HEK293 (cell line): ENCODE measurements at regions not wholly inside any gene's neighbourhood (a gene's known extent, or its start where the extent isn't known, plus 50 kb on each side); places are given as distances from the start of the nearest gene placed in this dataset.

Source experiments
- CTCF ChIA-PET: fragments of 350-600 bp; formaldehyde crosslinking; extraction: SDS; loops from one replicate; lab custom pipeline; 2021; ENCODE audit warnings: antibody characterized with exemption; lab: Yijun Ruan, JAX
- POLR2A ChIA-PET: fragments of 300-600 bp; formaldehyde crosslinking; extraction: SDS; loops from one replicate; lab custom pipeline; 2020; ENCODE audit warnings: antibody characterized with exemption, inconsistent platforms; lab: Yijun Ruan, JAX
- H3K27ac ChIP-seq: fragments of 200-500 bp; sonication (Bioruptor generic); 2 replicates; pipeline ENCODE4 v1.5.1; 2014; ENCODE audit warnings: low read depth, low read length, control low read depth, inconsistent platforms; ENCODE audit errors: extremely low read depth
- H3K36me3 ChIP-seq, 2 experiments: fragments of 200-500 bp in 1 of 2; sonication (Bioruptor generic) in 1 of 2; 1 replicate in 1 of 2; 2 replicates in 1 of 2; pipeline ENCODE4 v1.5.1; 2014 to 2017; ENCODE audit warnings: inconsistent platforms in 2 of 2, low read length in 2 of 2; ENCODE audit not compliant: control insufficient read depth in 2 of 2, insufficient read depth in 1 of 2
- H3K4me1 ChIP-seq: fragments of 200-500 bp; sonication (Bioruptor generic); 2 replicates; pipeline ENCODE4 v1.5.1; 2014; ENCODE audit warnings: mild to moderate bottlenecking, low read length, inconsistent platforms; ENCODE audit not compliant: control insufficient read depth, insufficient read depth
- H3K4me3 ChIP-seq: 2 replicates; pipeline ENCODE4 v1.5.1; 2011; ENCODE audit warnings: low read depth, mild to moderate bottlenecking, control low read depth, low read length, moderate library complexity
- H3K9me3 ChIP-seq: fragments of 200-500 bp; sonication (Bioruptor generic); 2 replicates; pipeline ENCODE4 v1.5.1; 2014; ENCODE audit warnings: low read depth, low read length, inconsistent platforms; ENCODE audit not compliant: control insufficient read depth, insufficient read depth
- EGR2 ChIP-seq: fragments of 450-650 bp; formaldehyde crosslinking; IDR thresholded peaks from 2 replicates; pipeline ENCODE4 v1.5.1; 2016; ENCODE audit warnings: low read depth, missing biosample characterization, missing genetic modification characterization
- KLF16 ChIP-seq: fragments of 450-650 bp; formaldehyde crosslinking; IDR thresholded peaks from 2 replicates; pipeline ENCODE4 v1.5.1; 2017; ENCODE audit warnings: missing biosample characterization, missing genetic modification characterization
- MEIS1 ChIP-seq: sonication (generic); formaldehyde crosslinking; IDR thresholded peaks from 2 replicates; pipeline ENCODE4 v1.8.1; 2022; ENCODE audit warnings: missing genetic modification reagents, mild to moderate bottlenecking, borderline replicate concordance
- SCRT1 ChIP-seq: fragments of 450-650 bp; formaldehyde crosslinking; IDR thresholded peaks from 2 replicates; pipeline ENCODE4 v1.5.1; 2016; ENCODE audit warnings: missing biosample characterization, missing genetic modification characterization, borderline replicate concordance
- SCRT2 ChIP-seq: fragments of 450-650 bp; formaldehyde crosslinking; IDR thresholded peaks from 2 replicates; pipeline ENCODE4 v1.5.1; 2016; ENCODE audit warnings: missing biosample characterization, missing genetic modification characterization
- SP2 ChIP-seq: fragments of 450-650 bp; formaldehyde crosslinking; IDR thresholded peaks from 2 replicates; pipeline ENCODE4 v1.5.1; 2016; ENCODE audit warnings: missing biosample characterization, missing genetic modification characterization
- WT1 ChIP-seq: fragments of 450-650 bp; formaldehyde crosslinking; IDR thresholded peaks from 2 replicates; pipeline ENCODE4 v1.5.1; 2016; ENCODE audit warnings: missing biosample characterization, missing genetic modification characterization
- ZBTB21 ChIP-seq: fragments of 450-650 bp; formaldehyde crosslinking; IDR thresholded peaks from 2 replicates; pipeline ENCODE4 v1.5.1; 2017; ENCODE audit warnings: missing biosample characterization, missing genetic modification characterization
- ZFP69B ChIP-seq: fragments of 450-650 bp; formaldehyde crosslinking; IDR thresholded peaks from 2 replicates; pipeline ENCODE4 v1.5.1; 2016; ENCODE audit warnings: missing biosample characterization, missing genetic modification characterization
- ZNF121 ChIP-seq: fragments of 450-650 bp; formaldehyde crosslinking; IDR thresholded peaks from 2 replicates; pipeline ENCODE4 v1.5.1; 2016; ENCODE audit warnings: missing biosample characterization, missing genetic modification characterization
- ZNF202 ChIP-seq: fragments of 450-650 bp; formaldehyde crosslinking; IDR thresholded peaks from 2 replicates; pipeline ENCODE4 v1.5.1; 2016; ENCODE audit warnings: missing biosample characterization, missing genetic modification characterization, borderline replicate concordance
- ZNF248 ChIP-seq: fragments of 450-650 bp; formaldehyde crosslinking; IDR thresholded peaks from 2 replicates; pipeline ENCODE4 v1.5.1; 2017; ENCODE audit warnings: missing biosample characterization, missing genetic modification characterization
- ZNF514 ChIP-seq: fragments of 450-650 bp; formaldehyde crosslinking; IDR thresholded peaks from 2 replicates; pipeline ENCODE4 v1.5.1; 2016; ENCODE audit warnings: missing biosample characterization, missing genetic modification characterization
- ZNF610 ChIP-seq: fragments of 450-650 bp; formaldehyde crosslinking; IDR thresholded peaks from 2 replicates; pipeline ENCODE4 v1.5.1; 2016; ENCODE audit warnings: missing biosample characterization, missing genetic modification characterization, borderline replicate concordance
- ZNF670 ChIP-seq: fragments of 450-650 bp; formaldehyde crosslinking; IDR thresholded peaks from 2 replicates; pipeline ENCODE4 v1.5.1; 2016; ENCODE audit warnings: missing biosample characterization, missing genetic modification characterization, low read depth
- ZNF768 ChIP-seq: fragments of 450-650 bp; formaldehyde crosslinking; IDR thresholded peaks from 2 replicates; pipeline ENCODE4 v1.5.1; 2018; ENCODE audit warnings: missing biosample characterization, mild to moderate bottlenecking, missing genetic modification characterization
- ZNF843 ChIP-seq: fragments of 450-650 bp; formaldehyde crosslinking; IDR thresholded peaks from 2 replicates; pipeline ENCODE4 v1.5.1; 2016; ENCODE audit warnings: missing biosample characterization, missing genetic modification characterization
- ZSCAN23 ChIP-seq: fragments of 450-650 bp; formaldehyde crosslinking; IDR thresholded peaks from 2 replicates; pipeline ENCODE4 v1.5.1; 2016; ENCODE audit warnings: missing biosample characterization, missing genetic modification characterization
- TF ChIP-seq, protein P1 (sequence below): fragments of 450-650 bp; formaldehyde crosslinking; optimal IDR thresholded peaks from 2 replicates; pipeline ENCODE3; 2016; ENCODE audit warnings: missing biosample characterization, mild to moderate bottlenecking, missing genetic modification characterization
- TF ChIP-seq, protein P2 (sequence below): fragments of 450-650 bp; formaldehyde crosslinking; IDR thresholded peaks from 2 replicates; pipeline ENCODE4 v1.5.1; 2016; ENCODE audit warnings: missing biosample characterization, missing genetic modification characterization
- TF ChIP-seq, protein P3 (sequence below): fragments of 450-650 bp; formaldehyde crosslinking; IDR thresholded peaks from 2 replicates; pipeline ENCODE4 v1.5.1; 2017; ENCODE audit warnings: missing biosample characterization, missing genetic modification characterization
- TF ChIP-seq, protein P4 (sequence below): fragments of 450-650 bp; formaldehyde crosslinking; IDR thresholded peaks from 2 replicates; pipeline ENCODE4 v1.5.1; 2016; ENCODE audit warnings: missing biosample characterization, missing genetic modification characterization
- TF ChIP-seq, protein P5 (sequence below): fragments of 450-650 bp; formaldehyde crosslinking; IDR thresholded peaks from 2 replicates; pipeline ENCODE4 v1.5.1; 2016; ENCODE audit warnings: missing biosample characterization, missing genetic modification characterization
- TF ChIP-seq, protein P6 (sequence below): fragments of 450-650 bp; formaldehyde crosslinking; IDR thresholded peaks from 2 replicates; pipeline ENCODE4 v1.5.1; 2016; ENCODE audit warnings: missing biosample characterization, missing genetic modification characterization, low read depth

DNA sequence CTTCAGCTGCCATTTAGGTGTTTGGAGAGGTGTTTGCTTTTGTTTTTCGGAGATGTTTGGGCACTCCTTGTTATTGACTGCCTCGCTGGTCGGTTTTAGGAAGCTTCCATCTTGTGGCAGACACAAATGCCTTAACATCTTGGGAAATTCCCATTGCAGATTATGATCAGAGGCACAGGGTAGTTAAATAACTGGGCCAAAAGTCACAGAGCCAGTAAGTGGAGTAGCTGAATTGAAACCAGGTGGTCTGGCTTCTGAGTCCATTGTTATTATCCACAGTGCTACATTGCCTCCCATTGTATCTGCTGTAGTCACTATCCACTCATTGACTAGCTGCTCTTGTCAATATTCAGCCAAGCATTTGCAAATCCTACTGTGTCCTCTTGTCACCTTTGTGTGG, 138.2 kb upstream of the PLPP4 start:
- ChIA-PET POLR2A (no interaction called here), CTCF (interaction anchor here (0.9 to 1.7 kb wide), 2 partner anchors 11 to 97 kb away, joined by 3 to 5 read pairs; no protein-coding TSS in a partner anchor)
- no peaks in the 10 kb centered on the region for H3K9me3 ChIP-seq
- no peak overlapping the region for H3K27ac ChIP-seq
- no peaks in the 10 kb centered on the region for H3K4me1 ChIP-seq
- TF ChIP-seq MEIS1 (CRISPR knock-in tag) (no peak), ZNF610 (no peak), ZBTB21 (tag by site-specific recombination) (no peak), EGR2 (tag by site-specific recombination) (no peak), ZNF514 (tag by site-specific recombination) (no peak), WT1 (no peak), ZFP69B (no peak), ZSCAN23 (tag by site-specific recombination) (no peak), ZNF248 (tag by site-specific recombination) (no peak), ZNF202 (tag by site-specific recombination) (no peak), SP2 (no peak)
- TF ChIP-seq, protein P1, sequence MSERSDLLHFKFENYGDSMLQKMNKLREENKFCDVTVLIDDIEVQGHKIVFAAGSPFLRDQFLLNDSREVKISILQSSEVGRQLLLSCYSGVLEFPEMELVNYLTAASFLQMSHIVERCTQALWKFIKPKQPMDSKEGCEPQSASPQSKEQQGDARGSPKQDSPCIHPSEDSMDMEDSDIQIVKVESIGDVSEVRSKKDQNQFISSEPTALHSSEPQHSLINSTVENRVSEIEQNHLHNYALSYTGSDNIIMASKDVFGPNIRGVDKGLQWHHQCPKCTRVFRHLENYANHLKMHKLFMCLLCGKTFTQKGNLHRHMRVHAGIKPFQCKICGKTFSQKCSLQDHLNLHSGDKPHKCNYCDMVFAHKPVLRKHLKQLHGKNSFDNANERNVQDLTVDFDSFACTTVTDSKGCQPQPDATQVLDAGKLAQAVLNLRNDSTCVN, result no peak
- no peak overlapping the region for H3K4me3 ChIP-seq
- no peaks in the 10 kb centered on the region for H3K36me3 ChIP-seq

DNA sequence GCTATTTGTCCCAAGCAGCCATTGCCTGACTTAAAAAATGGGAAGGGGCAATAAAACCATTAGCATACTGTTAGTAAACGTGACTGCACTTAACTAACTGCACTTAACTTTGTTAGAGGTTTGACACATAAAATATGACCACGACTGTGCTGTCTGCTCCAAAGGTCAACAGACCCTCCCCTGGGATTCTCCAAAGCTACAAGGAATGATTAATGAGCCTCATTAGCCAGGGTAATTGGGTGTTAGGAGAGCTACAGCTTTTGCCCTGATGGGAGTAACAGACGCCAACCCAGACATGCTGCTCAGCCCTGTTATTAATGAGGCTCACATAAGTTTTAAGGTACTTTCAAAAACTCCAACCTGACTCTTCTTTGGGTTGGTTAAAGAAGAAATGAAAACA, 129.4 kb upstream of the PLPP4 start:
- CTCF ChIA-PET, result interaction anchor here (0.9 kb wide), 1 partner anchor 9 kb away, joined by 3 read pairs; no protein-coding TSS in a partner anchor

DNA sequence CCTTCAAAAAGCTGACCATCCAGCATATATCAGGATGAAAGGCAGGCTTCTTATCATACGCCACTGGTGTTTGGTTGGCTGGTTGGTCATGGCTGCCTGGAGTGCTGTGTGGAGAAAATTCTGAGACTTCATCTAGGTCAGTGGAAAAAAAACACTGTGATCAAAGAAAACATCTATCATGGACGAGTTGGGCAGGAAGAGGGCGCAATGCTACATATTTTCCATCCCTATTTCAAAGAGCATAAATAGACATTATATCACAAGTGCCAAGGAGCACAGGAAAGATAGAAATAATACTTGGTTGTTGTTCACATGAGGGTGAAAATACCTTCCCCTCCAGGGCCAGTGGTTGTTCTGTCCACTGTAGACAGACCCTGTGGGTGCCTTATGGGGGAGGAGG, 128.4 kb upstream of the PLPP4 start:
- ChIA-PET CTCF (no interaction called here), POLR2A (no interaction called here)
- Histone ChIP-seq H3K4me1 (no peaks in the 10 kb centered on the region), H3K9me3 (no peaks in the 10 kb centered on the region), H3K27ac (no peak overlapping the region), H3K4me3 (no peak overlapping the region), H3K36me3 (no peaks in the 10 kb centered on the region)
- TF ChIP-seq, protein P2, sequence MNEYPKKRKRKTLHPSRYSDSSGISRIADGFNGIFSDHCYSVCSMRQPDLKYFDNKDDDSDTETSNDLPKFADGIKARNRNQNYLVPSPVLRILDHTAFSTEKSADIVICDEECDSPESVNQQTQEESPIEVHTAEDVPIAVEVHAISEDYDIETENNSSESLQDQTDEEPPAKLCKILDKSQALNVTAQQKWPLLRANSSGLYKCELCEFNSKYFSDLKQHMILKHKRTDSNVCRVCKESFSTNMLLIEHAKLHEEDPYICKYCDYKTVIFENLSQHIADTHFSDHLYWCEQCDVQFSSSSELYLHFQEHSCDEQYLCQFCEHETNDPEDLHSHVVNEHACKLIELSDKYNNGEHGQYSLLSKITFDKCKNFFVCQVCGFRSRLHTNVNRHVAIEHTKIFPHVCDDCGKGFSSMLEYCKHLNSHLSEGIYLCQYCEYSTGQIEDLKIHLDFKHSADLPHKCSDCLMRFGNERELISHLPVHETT (tag by site-specific recombination), result no peak
- TF ChIP-seq ZNF768 (tag by site-specific recombination) (no peak), ZNF843 (tag by site-specific recombination) (no peak), ZNF121 (tag by site-specific recombination) (no peak), SCRT1 (no peak)
- TF ChIP-seq, protein P3, sequence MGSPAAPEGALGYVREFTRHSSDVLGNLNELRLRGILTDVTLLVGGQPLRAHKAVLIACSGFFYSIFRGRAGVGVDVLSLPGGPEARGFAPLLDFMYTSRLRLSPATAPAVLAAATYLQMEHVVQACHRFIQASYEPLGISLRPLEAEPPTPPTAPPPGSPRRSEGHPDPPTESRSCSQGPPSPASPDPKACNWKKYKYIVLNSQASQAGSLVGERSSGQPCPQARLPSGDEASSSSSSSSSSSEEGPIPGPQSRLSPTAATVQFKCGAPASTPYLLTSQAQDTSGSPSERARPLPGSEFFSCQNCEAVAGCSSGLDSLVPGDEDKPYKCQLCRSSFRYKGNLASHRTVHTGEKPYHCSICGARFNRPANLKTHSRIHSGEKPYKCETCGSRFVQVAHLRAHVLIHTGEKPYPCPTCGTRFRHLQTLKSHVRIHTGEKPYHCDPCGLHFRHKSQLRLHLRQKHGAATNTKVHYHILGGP (tag by site-specific recombination), result no peak
- TF ChIP-seq, protein P4, sequence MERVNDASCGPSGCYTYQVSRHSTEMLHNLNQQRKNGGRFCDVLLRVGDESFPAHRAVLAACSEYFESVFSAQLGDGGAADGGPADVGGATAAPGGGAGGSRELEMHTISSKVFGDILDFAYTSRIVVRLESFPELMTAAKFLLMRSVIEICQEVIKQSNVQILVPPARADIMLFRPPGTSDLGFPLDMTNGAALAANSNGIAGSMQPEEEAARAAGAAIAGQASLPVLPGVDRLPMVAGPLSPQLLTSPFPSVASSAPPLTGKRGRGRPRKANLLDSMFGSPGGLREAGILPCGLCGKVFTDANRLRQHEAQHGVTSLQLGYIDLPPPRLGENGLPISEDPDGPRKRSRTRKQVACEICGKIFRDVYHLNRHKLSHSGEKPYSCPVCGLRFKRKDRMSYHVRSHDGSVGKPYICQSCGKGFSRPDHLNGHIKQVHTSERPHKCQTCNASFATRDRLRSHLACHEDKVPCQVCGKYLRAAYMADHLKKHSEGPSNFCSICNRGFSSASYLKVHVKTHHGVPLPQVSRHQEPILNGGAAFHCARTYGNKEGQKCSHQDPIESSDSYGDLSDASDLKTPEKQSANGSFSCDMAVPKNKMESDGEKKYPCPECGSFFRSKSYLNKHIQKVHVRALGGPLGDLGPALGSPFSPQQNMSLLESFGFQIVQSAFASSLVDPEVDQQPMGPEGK (tag by site-specific recombination), result no peak
- TF ChIP-seq, protein P5, sequence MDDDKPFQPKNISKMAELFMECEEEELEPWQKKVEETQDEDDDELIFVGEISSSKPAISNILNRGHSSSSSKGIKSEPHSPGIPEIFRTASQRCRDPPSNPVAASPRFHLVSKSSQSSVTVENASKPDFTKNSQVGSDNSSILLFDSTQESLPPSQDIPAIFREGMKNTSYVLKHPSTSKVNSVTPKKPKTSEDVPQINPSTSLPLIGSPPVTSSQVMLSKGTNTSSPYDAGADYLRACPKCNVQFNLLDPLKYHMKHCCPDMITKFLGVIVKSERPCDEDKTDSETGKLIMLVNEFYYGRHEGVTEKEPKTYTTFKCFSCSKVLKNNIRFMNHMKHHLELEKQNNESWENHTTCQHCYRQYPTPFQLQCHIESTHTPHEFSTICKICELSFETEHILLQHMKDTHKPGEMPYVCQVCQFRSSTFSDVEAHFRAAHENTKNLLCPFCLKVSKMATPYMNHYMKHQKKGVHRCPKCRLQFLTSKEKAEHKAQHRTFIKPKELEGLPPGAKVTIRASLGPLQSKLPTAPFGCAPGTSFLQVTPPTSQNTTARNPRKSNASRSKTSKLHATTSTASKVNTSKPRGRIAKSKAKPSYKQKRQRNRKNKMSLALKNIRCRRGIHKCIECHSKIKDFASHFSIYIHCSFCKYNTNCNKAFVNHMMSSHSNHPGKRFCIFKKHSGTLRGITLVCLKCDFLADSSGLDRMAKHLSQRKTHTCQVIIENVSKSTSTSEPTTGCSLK (tag by site-specific recombination), result no peak
- TF ChIP-seq, protein P6, sequence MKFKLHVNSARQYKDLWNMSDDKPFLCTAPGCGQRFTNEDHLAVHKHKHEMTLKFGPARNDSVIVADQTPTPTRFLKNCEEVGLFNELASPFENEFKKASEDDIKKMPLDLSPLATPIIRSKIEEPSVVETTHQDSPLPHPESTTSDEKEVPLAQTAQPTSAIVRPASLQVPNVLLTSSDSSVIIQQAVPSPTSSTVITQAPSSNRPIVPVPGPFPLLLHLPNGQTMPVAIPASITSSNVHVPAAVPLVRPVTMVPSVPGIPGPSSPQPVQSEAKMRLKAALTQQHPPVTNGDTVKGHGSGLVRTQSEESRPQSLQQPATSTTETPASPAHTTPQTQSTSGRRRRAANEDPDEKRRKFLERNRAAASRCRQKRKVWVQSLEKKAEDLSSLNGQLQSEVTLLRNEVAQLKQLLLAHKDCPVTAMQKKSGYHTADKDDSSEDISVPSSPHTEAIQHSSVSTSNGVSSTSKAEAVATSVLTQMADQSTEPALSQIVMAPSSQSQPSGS, result no peak

More for the DNA sequence above, 129.4 kb upstream of the PLPP4 start:
- TF ChIP-seq ZNF670 (tag by site-specific recombination), result no peak
- TF ChIP-seq SCRT2 (tag by site-specific recombination), result no peak
- no peak for TF ChIP-seq KLF16 (tag by site-specific recombination)
- Histone ChIP-seq H3K9me3 (no peaks in the 10 kb centered on the region), H3K27ac (no peak overlapping the region), H3K36me3 (no peaks in the 10 kb centered on the region), H3K4me3 (no peak overlapping the region), H3K4me1 (no peaks in the 10 kb centered on the region)
- POLR2A ChIA-PET, result no interaction called here
